ENCODE measurements at regions not wholly inside any gene's neighbourhood (a gene's known extent, or its start where the extent isn't known, plus 50 kb on each side); places are given as distances from the start of the nearest gene placed in this dataset.
A peak's percentile ranks its signal among the peaks of the same experiment; 100 is the strongest.

DNA sequence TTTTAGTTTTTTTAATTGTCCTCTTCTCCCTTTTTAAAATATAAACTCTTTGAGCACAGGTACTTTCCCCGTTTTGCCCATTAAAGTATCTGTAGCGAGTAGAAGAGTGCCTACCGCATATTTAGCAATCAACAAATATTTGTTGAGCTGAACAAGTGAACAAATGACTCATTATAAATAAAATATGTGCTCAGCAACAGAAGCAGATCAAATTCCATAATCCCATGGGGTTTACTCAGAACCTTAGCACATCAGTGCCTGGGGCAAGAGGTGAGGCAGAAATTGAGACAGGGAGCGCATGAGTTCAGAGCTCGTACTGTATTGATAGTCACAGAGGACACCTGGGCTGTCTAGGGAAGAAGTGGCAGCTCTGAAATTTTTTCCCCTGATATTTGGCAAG, 161.0 kb downstream of the SEM1 start:
- Histone ChIP-seq H2AFZ (ENCODE audit: insufficient read depth, low read length, poor library complexity) (no peak overlapping the region), H3K79me2 (ENCODE audit: control insufficient read depth, insufficient read depth, low read length, poor library complexity) (no peaks in the 10 kb centered on the region), H3K4me1 (ENCODE audit: control insufficient read depth in 1 of 2, insufficient read depth in 2 of 2, low read length in 2 of 2) (no peaks in the 10 kb centered on the region), H4K8ac (ENCODE audit: low read depth, low read length) (no peak overlapping the region), H3K36me3 (ENCODE audit: control insufficient read depth in 1 of 2, insufficient read depth in 2 of 2, low read length in 2 of 2) (no peaks in the 10 kb centered on the region), H3K4me3 (ENCODE audit: low read depth, low read length) (no peak overlapping the region), H2AK5ac (ENCODE audit: low read length) (no peak overlapping the region), H3K23ac (ENCODE audit: low read length) (no peak overlapping the region), H2BK5ac (ENCODE audit: low read depth, low read length, poor library complexity) (no peak overlapping the region), H2BK12ac (ENCODE audit: low read length) (no peak overlapping the region), H4K12ac (ENCODE audit: low read depth, low read length) (no peak overlapping the region), H2BK120ac (ENCODE audit: insufficient read depth, low read length, poor library complexity) (no peak overlapping the region), H3K9ac (ENCODE audit: low read length) (no peak overlapping the region), H3K79me1 (ENCODE audit: low read length) (no peaks in the 10 kb centered on the region), H3K9me3 (ENCODE audit: insufficient read depth, low read depth, low read length) (no peaks in the 10 kb centered on the region), H4K91ac (ENCODE audit: low read depth, low read length) (no peak overlapping the region), H3K27me3 (ENCODE audit: insufficient read depth, low read length) (no peaks in the 10 kb centered on the region), H3K18ac (ENCODE audit: low read length) (no peak overlapping the region), H3K4ac (ENCODE audit: low read depth, low read length) (no peak overlapping the region), H3K4me2 (ENCODE audit: low read length) (no peak overlapping the region), H3K14ac (ENCODE audit: low read length) (no peak overlapping the region), H3K27ac (ENCODE audit: low read depth, low read length) (no peak overlapping the region)
- WGBS (ENCODE audit: extremely low coverage, insufficient coverage, insufficient read length): no CpG with 5 or more reads among the region's 5 CpGs
- peak; percentile 69 to 71 for DNase-seq

DNA sequence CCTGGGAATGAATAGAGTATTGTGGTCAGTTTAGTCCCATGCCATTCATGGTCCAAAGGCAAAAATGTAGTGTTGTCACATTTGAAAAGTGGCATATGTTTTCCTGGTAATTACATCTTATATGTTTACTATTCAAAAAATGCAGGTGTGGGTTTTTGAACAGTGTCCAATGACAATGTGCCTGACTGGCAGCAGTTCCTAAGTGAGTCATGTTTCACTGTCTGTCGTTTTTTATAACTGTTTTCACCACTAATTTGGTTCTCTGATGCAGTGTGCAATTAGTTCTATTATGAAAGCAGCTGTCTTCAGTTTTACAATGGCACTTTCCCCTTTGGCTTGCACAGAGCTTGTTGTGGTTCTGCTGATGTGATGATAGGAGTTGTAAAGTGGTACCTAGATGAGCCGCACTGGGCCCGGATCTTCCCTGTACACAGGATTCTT, 162.3 kb downstream of the SEM1 start:
- DNase-seq: peak; percentile 3 to 71
- no peak overlapping the region for H2AK5ac ChIP-seq (ENCODE audit: low read length)
- H3K4me2 ChIP-seq (ENCODE audit: low read length): no peak overlapping the region
- H4K12ac ChIP-seq (ENCODE audit: low read depth, low read length): no peak overlapping the region
- H3K36me3 ChIP-seq (ENCODE audit: control insufficient read depth in 1 of 2, insufficient read depth in 2 of 2, low read length in 2 of 2): no peaks in the 10 kb centered on the region
- H2BK5ac ChIP-seq (ENCODE audit: low read depth, low read length, poor library complexity): no peak overlapping the region
- H4K91ac ChIP-seq (ENCODE audit: low read depth, low read length): no peak overlapping the region
- no peak overlapping the region for H2BK12ac ChIP-seq (ENCODE audit: low read length)
- H2BK120ac ChIP-seq (ENCODE audit: insufficient read depth, low read length, poor library complexity): no peak overlapping the region
- no peak overlapping the region for H3K18ac ChIP-seq (ENCODE audit: low read length)
- H3K23ac ChIP-seq (ENCODE audit: low read length): no peak overlapping the region
- no peaks in the 10 kb centered on the region for H3K79me2 ChIP-seq (ENCODE audit: control insufficient read depth, insufficient read depth, low read length, poor library complexity)
- H3K4me1 ChIP-seq (ENCODE audit: control insufficient read depth in 1 of 2, insufficient read depth in 2 of 2, low read length in 2 of 2): no peaks in the 10 kb centered on the region
- WGBS (ENCODE audit: extremely low coverage, insufficient coverage, insufficient read length): no CpG with 5 or more reads among the region's 3 CpGs
- H3K9me3 ChIP-seq (ENCODE audit: insufficient read depth, low read depth, low read length): no peaks in the 10 kb centered on the region
- no peak overlapping the region for H3K4me3 ChIP-seq (ENCODE audit: low read depth, low read length)
- H3K14ac ChIP-seq (ENCODE audit: low read length): no peak overlapping the region
- H4K8ac ChIP-seq (ENCODE audit: low read depth, low read length): no peak overlapping the region
- no peak overlapping the region for H3K4ac ChIP-seq (ENCODE audit: low read depth, low read length)
- no peaks in the 10 kb centered on the region for H3K27me3 ChIP-seq (ENCODE audit: insufficient read depth, low read length)
- H2AFZ ChIP-seq (ENCODE audit: insufficient read depth, low read length, poor library complexity): no peak overlapping the region
- H3K27ac ChIP-seq (ENCODE audit: low read depth, low read length): no peak overlapping the region
- H3K79me1 ChIP-seq (ENCODE audit: low read length): no peaks in the 10 kb centered on the region
- H3K9ac ChIP-seq (ENCODE audit: low read length): no peak overlapping the region

DNA sequence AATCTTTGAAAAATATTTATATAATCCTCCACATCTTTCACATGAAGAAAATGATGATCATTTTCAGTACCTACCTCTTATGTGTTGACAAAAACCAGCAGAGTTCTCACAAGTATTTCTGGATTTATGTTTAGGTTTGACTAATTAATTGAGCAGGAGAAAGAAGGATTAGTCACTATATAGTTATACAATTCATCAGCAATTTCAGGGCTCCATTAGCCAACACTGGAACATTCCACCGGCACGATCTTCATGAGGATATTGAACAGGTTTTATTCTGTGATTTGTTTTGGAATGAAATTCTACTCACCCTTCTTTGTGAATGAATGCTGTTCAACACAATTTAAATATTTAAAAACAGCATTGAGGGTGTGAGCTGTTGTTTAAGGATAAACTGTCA, 163.2 kb downstream of the SEM1 start:
- H2BK5ac ChIP-seq (ENCODE audit: low read depth, low read length, poor library complexity): no peak overlapping the region
- WGBS (ENCODE audit: extremely low coverage, insufficient coverage, insufficient read length): no CpG with 5 or more reads among the region's 2 CpGs
- H3K27me3 ChIP-seq (ENCODE audit: insufficient read depth, low read length): no peaks in the 10 kb centered on the region
- H2AFZ ChIP-seq (ENCODE audit: insufficient read depth, low read length, poor library complexity): no peak overlapping the region
- peak in 1 of 2 donors; percentile 11 for DNase-seq
- no peak overlapping the region for H3K18ac ChIP-seq (ENCODE audit: low read length)
- no peak overlapping the region for H3K4me3 ChIP-seq (ENCODE audit: low read depth, low read length)
- no peak overlapping the region for H4K91ac ChIP-seq (ENCODE audit: low read depth, low read length)
- H3K23ac ChIP-seq (ENCODE audit: low read length): no peak overlapping the region
- H3K36me3 ChIP-seq (ENCODE audit: control insufficient read depth in 1 of 2, insufficient read depth in 2 of 2, low read length in 2 of 2): no peaks in the 10 kb centered on the region
- no peaks in the 10 kb centered on the region for H3K79me2 ChIP-seq (ENCODE audit: control insufficient read depth, insufficient read depth, low read length, poor library complexity)
- H2BK120ac ChIP-seq (ENCODE audit: insufficient read depth, low read length, poor library complexity): no peak overlapping the region
- H2BK12ac ChIP-seq (ENCODE audit: low read length): no peak overlapping the region
- no peak overlapping the region for H4K12ac ChIP-seq (ENCODE audit: low read depth, low read length)
- H3K4me1 ChIP-seq (ENCODE audit: control insufficient read depth in 1 of 2, insufficient read depth in 2 of 2, low read length in 2 of 2): no peaks in the 10 kb centered on the region
- no peak overlapping the region for H4K8ac ChIP-seq (ENCODE audit: low read depth, low read length)
- H3K9ac ChIP-seq (ENCODE audit: low read length): no peak overlapping the region
- H2AK5ac ChIP-seq (ENCODE audit: low read length): no peak overlapping the region
- no peaks in the 10 kb centered on the region for H3K79me1 ChIP-seq (ENCODE audit: low read length)
- H3K4ac ChIP-seq (ENCODE audit: low read depth, low read length): no peak overlapping the region
- no peak overlapping the region for H3K4me2 ChIP-seq (ENCODE audit: low read length)
- no peak overlapping the region for H3K27ac ChIP-seq (ENCODE audit: low read depth, low read length)
- H3K9me3 ChIP-seq (ENCODE audit: insufficient read depth, low read depth, low read length): no peaks in the 10 kb centered on the region
- no peak overlapping the region for H3K14ac ChIP-seq (ENCODE audit: low read length)

DNA sequence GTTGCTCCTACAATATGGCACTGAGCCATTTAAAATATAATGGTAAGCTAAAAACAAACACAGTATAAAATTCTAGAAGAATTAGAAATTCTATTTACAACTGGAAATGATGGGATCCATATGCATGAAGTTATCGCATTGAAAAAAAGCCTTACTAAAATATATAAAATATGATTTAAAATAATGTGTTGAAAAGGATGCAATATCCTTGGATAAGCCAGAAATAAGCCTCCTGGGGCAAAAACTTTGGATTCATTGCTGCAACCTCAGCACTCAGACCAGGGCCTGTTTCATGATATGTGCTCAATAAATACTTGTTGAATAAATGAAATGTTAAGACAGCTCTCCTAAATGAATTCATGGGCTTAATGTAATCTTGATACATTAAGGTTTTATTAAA, 170.2 kb downstream of the SEM1 start:
- Histone ChIP-seq H3K23ac (ENCODE audit: low read length) (no peak overlapping the region), H3K18ac (ENCODE audit: low read length) (no peak overlapping the region), H3K4me3 (ENCODE audit: low read depth, low read length) (no peak overlapping the region), H3K79me1 (ENCODE audit: low read length) (no peaks in the 10 kb centered on the region), H2BK120ac (ENCODE audit: insufficient read depth, low read length, poor library complexity) (no peak overlapping the region), H4K91ac (ENCODE audit: low read depth, low read length) (no peak overlapping the region), H2AFZ (ENCODE audit: insufficient read depth, low read length, poor library complexity) (no peak overlapping the region), H3K4ac (ENCODE audit: low read depth, low read length) (no peak overlapping the region), H3K4me2 (ENCODE audit: low read length) (no peak overlapping the region), H3K4me1 (ENCODE audit: control insufficient read depth in 1 of 2, insufficient read depth in 2 of 2, low read length in 2 of 2) (no peaks in the 10 kb centered on the region), H3K14ac (ENCODE audit: low read length) (no peak overlapping the region), H3K9me3 (ENCODE audit: insufficient read depth, low read depth, low read length) (no peaks in the 10 kb centered on the region), H3K9ac (ENCODE audit: low read length) (no peak overlapping the region), H2AK5ac (ENCODE audit: low read length) (no peak overlapping the region), H3K36me3 (ENCODE audit: control insufficient read depth in 1 of 2, insufficient read depth in 2 of 2, low read length in 2 of 2) (no peaks in the 10 kb centered on the region), H2BK5ac (ENCODE audit: low read depth, low read length, poor library complexity) (no peak overlapping the region), H3K27ac (ENCODE audit: low read depth, low read length) (no peak overlapping the region), H3K79me2 (ENCODE audit: control insufficient read depth, insufficient read depth, low read length, poor library complexity) (no peaks in the 10 kb centered on the region), H4K8ac (ENCODE audit: low read depth, low read length) (no peak overlapping the region), H3K27me3 (ENCODE audit: insufficient read depth, low read length) (no peaks in the 10 kb centered on the region), H2BK12ac (ENCODE audit: low read length) (no peak overlapping the region), H4K12ac (ENCODE audit: low read depth, low read length) (no peak overlapping the region)
- WGBS (ENCODE audit: extremely low coverage, insufficient coverage, insufficient read length): no CpG with 5 or more reads among the region's 1 CpG
- no peak for DNase-seq
